Transverse colon (tissue), 4 donors: ENCODE measurements at regions not wholly inside any gene's neighbourhood (a gene's known extent, or its start where the extent isn't known, plus 50 kb on each side); places are given as distances from the start of the nearest gene placed in this dataset.

Experiments used
- DNase-seq: peaks from one replicate; pipeline ENCODE4 v3.0.0-alpha.2; 2019
- H3K27ac ChIP-seq, 4 donors: fragments of 200-600 bp; sonication (generic); 2 replicates each; pipeline ENCODE4 v1.5.1; 2016 to 2018; ENCODE audit warnings: inconsistent platforms in 4 of 4
- H3K27me3 ChIP-seq: fragments of 200-600 bp; sonication (generic); 2 replicates; pipeline ENCODE4 v1.5.1; 2017; ENCODE audit warnings: inconsistent platforms
- H3K36me3 ChIP-seq, 4 donors: fragments of 200-600 bp; sonication (generic); 2 replicates each; pipeline ENCODE4 v1.5.1; 2017 to 2019; ENCODE audit warnings: inconsistent platforms in 4 of 4
- H3K4me1 ChIP-seq, 4 donors: fragments of 200-600 bp; sonication (generic); 2 replicates each; pipeline ENCODE4 v1.5.1; 2017 to 2020; ENCODE audit warnings: inconsistent platforms in 4 of 4
- H3K4me3 ChIP-seq, 4 donors: fragments of 200-600 bp; sonication (generic); 1 replicate in 1 of 4; 2 replicates in 3 of 4; pipeline versions ENCODE4 v1.5.1 to v1.6.1; 2017 to 2019; ENCODE audit warnings: inconsistent platforms in 4 of 4
- H3K9me3 ChIP-seq, 2 donors: fragments of 200-600 bp; sonication (generic); 2 replicates each; pipeline ENCODE4 v1.5.1; 2017 to 2019; ENCODE audit warnings: inconsistent platforms in 2 of 2
- EP300 ChIP-seq: sonication (generic); formaldehyde crosslinking; IDR thresholded peaks from one replicate; pipeline ENCODE4 v1.6.1; 2017; ENCODE audit warnings: antibody characterized with exemption, low read depth
- POLR2A ChIP-seq: fragments of 450-650 bp; IDR thresholded peaks from one replicate; pipeline ENCODE4 v1.6.1; 2016; ENCODE audit warnings: antibody characterized with exemption, mild to moderate bottlenecking, moderate library complexity
- POLR2AphosphoS5 ChIP-seq, 3 donors: sonication (generic); formaldehyde crosslinking; IDR thresholded peaks; one replicate each; pipeline ENCODE4 v1.6.1; 2016; ENCODE audit warnings: antibody characterized with exemption in 3 of 3
- WGBS, 2 donors: methylation state at CpG; one replicate each; pipeline ENCODE4 v1.1.5; 2018; ENCODE audit warnings: low coverage in 1 of 2; 5-methylcytosine and 5-hydroxymethylcytosine counted together
- in situ Hi-C, 4 donors: fragments of 200-750 bp; cut with MboI; loops; one replicate each; pipeline versions ENCODE4 v1.15.0 to v1.15.1; 2017; ENCODE audit warnings: low sequenced_read_pairs in 3 of 4, low pct_ligation_motif_present in 1 of 4, low pct_unique_long_range_greater_than_20kb in 1 of 4
- intact Hi-C: fragments of 100-400 bp; cut with DNase I; formaldehyde crosslinking; loops from one replicate; pipeline ENCODE4 v1.15.1; 2023; ENCODE audit warnings: low total_unique reads
- TF ChIP-seq, protein P1 (sequence below), 5 experiments: fragments of 200-600 bp in 3 of 5; fragments of 450-650 bp in 2 of 5; sonication (generic) in 3 of 5; IDR thresholded peaks; 1 replicate in 2 of 5; 2 replicates in 3 of 5; pipeline ENCODE4 v1.5.1; 2016 to 2017; ENCODE audit warnings: antibody characterized with exemption in 5 of 5, inconsistent platforms in 3 of 5, mild to moderate bottlenecking in 2 of 5, moderate library complexity in 1 of 5

DNA sequence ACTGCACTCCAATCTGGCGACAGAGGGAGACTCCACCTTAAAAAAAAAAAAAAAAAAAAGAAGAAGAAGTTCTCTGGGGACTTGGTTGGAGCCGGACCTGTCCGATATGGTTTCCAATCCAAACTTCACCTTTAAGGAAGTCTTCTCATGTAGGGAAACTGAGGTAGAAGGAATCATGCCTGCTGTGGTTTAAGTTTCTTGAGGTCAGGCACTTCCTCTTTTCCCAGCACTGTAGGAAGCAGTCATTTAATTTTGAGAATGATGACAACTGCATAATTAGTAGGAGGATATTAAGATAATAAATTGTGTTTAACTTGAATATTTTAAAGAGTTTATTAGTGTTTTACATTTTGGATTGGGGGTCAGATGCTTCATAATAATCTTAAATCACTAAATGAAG, 62.9 kb downstream of the KCNE4 start:
- H3K27ac ChIP-seq: no peak overlapping the region
- H3K27me3 ChIP-seq: no peaks in the 10 kb centered on the region
- intact Hi-C loops (no loop called here), in situ Hi-C loops (no loop called here)
- H3K36me3 ChIP-seq: no peaks in the 10 kb centered on the region
- H3K4me1 ChIP-seq: no peaks in the 10 kb centered on the region
- 97 to 100% methylated on average over 2 to 3 of the region's 3 CpGs for WGBS, 2 donors
- no peak for DNase-seq
- TF ChIP-seq POLR2A (no peak), EP300 (no peak)
- H3K4me3 ChIP-seq: no peak overlapping the region
- no peaks in the 10 kb centered on the region for H3K9me3 ChIP-seq

DNA sequence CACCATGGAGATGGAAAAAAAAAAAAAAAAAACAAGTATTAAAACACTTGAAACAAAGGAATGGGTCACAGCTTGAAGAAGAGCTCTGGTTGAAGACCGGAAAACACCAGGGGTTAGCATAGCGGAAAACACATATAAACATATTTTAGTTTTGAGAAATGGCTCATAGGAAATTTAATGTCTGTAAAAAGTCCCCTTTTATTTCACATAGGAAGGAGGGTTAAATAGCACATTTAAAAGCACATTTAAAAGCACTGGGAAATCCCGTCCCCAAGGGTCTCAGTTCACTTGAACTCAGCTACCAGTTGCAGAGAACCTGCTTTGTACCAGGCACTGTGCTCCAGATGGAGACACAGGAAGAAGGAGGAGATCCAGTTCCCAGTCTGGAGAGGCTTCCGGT, 65.5 kb downstream of the KCNE4 start:
- H3K4me3 ChIP-seq: no peak overlapping the region
- DNase-seq: no peak
- intact Hi-C loops: no loop called here
- H3K27me3 ChIP-seq: no peaks in the 10 kb centered on the region
- H3K4me1 ChIP-seq: no peaks in the 10 kb centered on the region
- 72 to 94% methylated on average over 2 to 4 of the region's 4 CpGs for WGBS, 2 donors
- in situ Hi-C loops: no loop called here
- H3K36me3 ChIP-seq: no peaks in the 10 kb centered on the region
- H3K27ac ChIP-seq: no peak overlapping the region
- H3K9me3 ChIP-seq: no peaks in the 10 kb centered on the region
- TF ChIP-seq POLR2AphosphoS5 (IDR thresholded peaks at IDR 0.05): no peak
- TF ChIP-seq POLR2A: no peak
- TF ChIP-seq, protein P1, sequence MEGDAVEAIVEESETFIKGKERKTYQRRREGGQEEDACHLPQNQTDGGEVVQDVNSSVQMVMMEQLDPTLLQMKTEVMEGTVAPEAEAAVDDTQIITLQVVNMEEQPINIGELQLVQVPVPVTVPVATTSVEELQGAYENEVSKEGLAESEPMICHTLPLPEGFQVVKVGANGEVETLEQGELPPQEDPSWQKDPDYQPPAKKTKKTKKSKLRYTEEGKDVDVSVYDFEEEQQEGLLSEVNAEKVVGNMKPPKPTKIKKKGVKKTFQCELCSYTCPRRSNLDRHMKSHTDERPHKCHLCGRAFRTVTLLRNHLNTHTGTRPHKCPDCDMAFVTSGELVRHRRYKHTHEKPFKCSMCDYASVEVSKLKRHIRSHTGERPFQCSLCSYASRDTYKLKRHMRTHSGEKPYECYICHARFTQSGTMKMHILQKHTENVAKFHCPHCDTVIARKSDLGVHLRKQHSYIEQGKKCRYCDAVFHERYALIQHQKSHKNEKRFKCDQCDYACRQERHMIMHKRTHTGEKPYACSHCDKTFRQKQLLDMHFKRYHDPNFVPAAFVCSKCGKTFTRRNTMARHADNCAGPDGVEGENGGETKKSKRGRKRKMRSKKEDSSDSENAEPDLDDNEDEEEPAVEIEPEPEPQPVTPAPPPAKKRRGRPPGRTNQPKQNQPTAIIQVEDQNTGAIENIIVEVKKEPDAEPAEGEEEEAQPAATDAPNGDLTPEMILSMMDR (IDR thresholded peaks at IDR 0.05): no peak
- TF ChIP-seq EP300: no peak

DNA sequence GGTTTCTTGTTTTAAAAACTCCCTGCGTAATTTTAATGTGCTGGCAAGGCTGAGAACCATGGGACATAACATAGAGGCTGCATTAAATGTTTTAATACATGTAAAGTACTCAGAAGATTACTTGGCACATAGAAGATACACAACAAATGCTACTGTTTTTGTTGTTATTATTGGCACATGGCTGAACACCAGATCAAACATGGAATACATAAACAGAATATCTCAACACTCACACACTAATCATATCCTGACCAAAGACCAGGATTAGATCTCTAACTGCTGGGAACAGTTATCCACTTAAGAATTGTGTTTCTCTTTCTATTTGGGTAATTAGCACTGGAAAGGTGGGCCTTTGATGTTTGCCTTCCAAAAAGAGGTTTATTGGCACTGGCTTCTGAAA, 69.3 kb downstream of the KCNE4 start:
- in situ Hi-C loops (no loop called here), intact Hi-C loops (no loop called here)
- no peak overlapping the region for H3K27ac ChIP-seq
- no peak overlapping the region for H3K4me3 ChIP-seq
- H3K4me1 ChIP-seq: no peaks in the 10 kb centered on the region
- 67 to 85% methylated on average over 1 of the region's 1 CpG for WGBS, 2 donors
- no peak for TF ChIP-seq EP300
- no peak for TF ChIP-seq POLR2A
- no peak for TF ChIP-seq POLR2AphosphoS5 (IDR thresholded peaks at IDR 0.05)
- TF ChIP-seq, protein P1 (IDR thresholded peaks at IDR 0.05): no peak
- no peaks in the 10 kb centered on the region for H3K9me3 ChIP-seq
- no peak for DNase-seq
- H3K36me3 ChIP-seq: no peaks in the 10 kb centered on the region
- H3K27me3 ChIP-seq: no peaks in the 10 kb centered on the region

DNA sequence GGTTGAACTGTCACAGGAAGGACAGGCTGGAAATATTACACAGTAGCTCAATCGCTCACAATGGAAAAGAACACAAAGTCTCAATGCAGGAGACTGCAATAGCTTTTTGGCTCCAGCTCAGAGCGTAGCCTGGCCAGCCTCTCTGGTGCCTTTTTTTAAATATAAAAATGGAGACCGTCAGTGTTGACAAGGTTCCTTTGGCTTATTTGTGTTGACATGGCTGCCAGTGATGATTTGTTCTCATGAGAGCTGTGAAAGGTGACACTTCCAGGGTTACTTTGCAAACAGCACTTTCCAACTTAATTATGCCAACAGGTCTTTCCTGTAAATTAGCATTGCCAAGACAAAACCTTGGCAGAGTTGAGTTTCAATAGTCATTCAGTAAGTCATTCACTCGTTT, 70.8 kb downstream of the KCNE4 start:
- Histone ChIP-seq H3K4me1 (no peaks in the 10 kb centered on the region), H3K9me3 (no peaks in the 10 kb centered on the region), H3K36me3 (no peaks in the 10 kb centered on the region), H3K27ac (no peak overlapping the region), H3K4me3 (no peak overlapping the region), H3K27me3 (no peaks in the 10 kb centered on the region)
- 35 to 37% methylated on average over 4 of the region's 4 CpGs for WGBS, 2 donors
- in situ Hi-C loops (no loop called here), intact Hi-C loops (no loop called here)
- TF ChIP-seq POLR2A (no peak), EP300 (no peak), POLR2AphosphoS5 (IDR thresholded peaks at IDR 0.05) (no peak)
- TF ChIP-seq, protein P1 (IDR thresholded peaks at IDR 0.05): no peak
- DNase-seq: no peak

DNA sequence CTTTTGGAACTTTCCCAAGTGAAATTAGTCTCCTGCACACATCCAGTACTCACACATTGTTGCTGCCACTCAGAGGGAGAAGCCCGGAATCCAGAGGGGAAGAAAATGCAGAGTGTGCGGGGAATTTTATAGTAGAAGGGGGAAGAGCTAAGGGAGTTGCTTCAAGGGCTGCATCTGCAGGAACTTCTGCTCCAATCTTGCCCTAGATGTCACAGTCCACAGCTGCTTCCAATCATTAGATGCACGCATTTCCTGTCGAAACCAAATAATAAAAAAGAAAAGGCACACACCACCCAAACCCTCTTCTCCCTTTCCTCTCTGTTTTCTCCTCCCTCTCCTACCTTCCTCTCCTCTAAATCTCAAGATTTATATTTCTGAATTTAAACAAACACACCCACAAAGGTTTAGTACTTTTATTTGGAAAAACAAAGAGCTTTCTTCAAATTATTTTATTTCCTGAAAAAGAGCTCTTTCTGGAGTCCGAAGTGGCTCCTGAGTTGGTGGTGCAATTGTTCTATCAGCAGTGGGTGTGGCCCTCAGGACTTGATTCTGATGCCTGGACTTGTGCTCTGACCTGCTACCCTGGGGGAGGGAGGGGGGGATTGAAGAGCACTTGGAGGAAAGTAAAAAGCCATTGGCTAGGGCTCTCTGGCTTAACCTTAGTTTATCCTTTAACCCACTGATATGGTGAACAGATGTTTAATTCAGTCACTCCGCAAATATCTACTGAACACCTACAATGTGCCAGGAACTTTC, 72.0 kb downstream of the KCNE4 start:
- Histone ChIP-seq H3K9me3 (no peaks in the 10 kb centered on the region), H3K27me3 (no peaks in the 10 kb centered on the region), H3K36me3 (no peaks in the 10 kb centered on the region), H3K4me1 (no peaks in the 10 kb centered on the region), H3K4me3 (no peak overlapping the region), H3K27ac (no peak overlapping the region)
- WGBS, 2 donors: 51 to 55% methylated on average over 3 to 6 of the region's 6 CpGs
- no peak for DNase-seq
- intact Hi-C loops: no loop called here
- in situ Hi-C loops: no loop called here
- TF ChIP-seq, protein P1 (IDR thresholded peaks at IDR 0.05): no peak
- TF ChIP-seq POLR2AphosphoS5 (IDR thresholded peaks at IDR 0.05) (no peak), POLR2A (no peak), EP300 (no peak)
